HFFc6 (cell line): ENCODE measurements at regions not wholly inside any gene's neighbourhood (a gene's known extent, or its start where the extent isn't known, plus 50 kb on each side); places are given as distances from the start of the nearest gene placed in this dataset.
A peak's percentile ranks its signal among the peaks of the same experiment; 100 is the strongest.

ENCODE experiments used
- DNase-seq: peaks from one replicate; pipeline ENCODE4 v3.0.0-alpha.2; 2018
- H3K27ac Mint-ChIP-seq: 2 replicates; pipeline ENCODE4 v1.8.0; 2020; ENCODE audit warnings: mild to moderate bottlenecking, mixed read lengths
- H3K27me3 Mint-ChIP-seq: 2 replicates; pipeline ENCODE4 v1.8.0; 2021; ENCODE audit warnings: mild to moderate bottlenecking, moderate library complexity, mixed read lengths; ENCODE audit not compliant: insufficient read depth
- H3K36me3 Mint-ChIP-seq: 2 replicates; pipeline ENCODE4 v1.8.0; 2021; ENCODE audit warnings: low read depth, mixed read lengths
- H3K4me1 Mint-ChIP-seq: 2 replicates; pipeline ENCODE4 v1.8.0; 2020; ENCODE audit warnings: low read depth, mixed read lengths
- H3K4me3 Mint-ChIP-seq: 2 replicates; pipeline ENCODE4 v1.8.0; 2020; ENCODE audit warnings: mild to moderate bottlenecking, moderate library complexity, mixed read lengths
- H3K9me3 Mint-ChIP-seq: 2 replicates; pipeline ENCODE4 v1.8.0; 2020; ENCODE audit warnings: mild to moderate bottlenecking, mixed read lengths
- TF ChIP-seq, protein P1 (sequence below): fragments of 200-600 bp; sonication (generic); IDR thresholded peaks from 2 replicates; pipeline ENCODE4 v1.5.0; 2021; ENCODE audit warnings: antibody characterized with exemption, mild to moderate bottlenecking

- TF ChIP-seq, protein P1, sequence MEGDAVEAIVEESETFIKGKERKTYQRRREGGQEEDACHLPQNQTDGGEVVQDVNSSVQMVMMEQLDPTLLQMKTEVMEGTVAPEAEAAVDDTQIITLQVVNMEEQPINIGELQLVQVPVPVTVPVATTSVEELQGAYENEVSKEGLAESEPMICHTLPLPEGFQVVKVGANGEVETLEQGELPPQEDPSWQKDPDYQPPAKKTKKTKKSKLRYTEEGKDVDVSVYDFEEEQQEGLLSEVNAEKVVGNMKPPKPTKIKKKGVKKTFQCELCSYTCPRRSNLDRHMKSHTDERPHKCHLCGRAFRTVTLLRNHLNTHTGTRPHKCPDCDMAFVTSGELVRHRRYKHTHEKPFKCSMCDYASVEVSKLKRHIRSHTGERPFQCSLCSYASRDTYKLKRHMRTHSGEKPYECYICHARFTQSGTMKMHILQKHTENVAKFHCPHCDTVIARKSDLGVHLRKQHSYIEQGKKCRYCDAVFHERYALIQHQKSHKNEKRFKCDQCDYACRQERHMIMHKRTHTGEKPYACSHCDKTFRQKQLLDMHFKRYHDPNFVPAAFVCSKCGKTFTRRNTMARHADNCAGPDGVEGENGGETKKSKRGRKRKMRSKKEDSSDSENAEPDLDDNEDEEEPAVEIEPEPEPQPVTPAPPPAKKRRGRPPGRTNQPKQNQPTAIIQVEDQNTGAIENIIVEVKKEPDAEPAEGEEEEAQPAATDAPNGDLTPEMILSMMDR = no peak
- no peaks in the 10 kb centered on the region for H3K9me3 Mint-ChIP-seq
- peaks cover 18% of the 10 kb centered on the region for H3K4me1 Mint-ChIP-seq
- H3K27me3 Mint-ChIP-seq = no peaks in the 10 kb centered on the region
- H3K36me3 Mint-ChIP-seq = no peaks in the 10 kb centered on the region; the same call in 1 of the 2 replicates
- H3K27ac Mint-ChIP-seq = no peak overlapping the region
- DNase-seq = no peak
- H3K4me3 Mint-ChIP-seq = no peak overlapping the region
Observed at GRCh38 chr1:184210862-184211261, 159.3 kb downstream of the TSEN15 start.

DNA sequence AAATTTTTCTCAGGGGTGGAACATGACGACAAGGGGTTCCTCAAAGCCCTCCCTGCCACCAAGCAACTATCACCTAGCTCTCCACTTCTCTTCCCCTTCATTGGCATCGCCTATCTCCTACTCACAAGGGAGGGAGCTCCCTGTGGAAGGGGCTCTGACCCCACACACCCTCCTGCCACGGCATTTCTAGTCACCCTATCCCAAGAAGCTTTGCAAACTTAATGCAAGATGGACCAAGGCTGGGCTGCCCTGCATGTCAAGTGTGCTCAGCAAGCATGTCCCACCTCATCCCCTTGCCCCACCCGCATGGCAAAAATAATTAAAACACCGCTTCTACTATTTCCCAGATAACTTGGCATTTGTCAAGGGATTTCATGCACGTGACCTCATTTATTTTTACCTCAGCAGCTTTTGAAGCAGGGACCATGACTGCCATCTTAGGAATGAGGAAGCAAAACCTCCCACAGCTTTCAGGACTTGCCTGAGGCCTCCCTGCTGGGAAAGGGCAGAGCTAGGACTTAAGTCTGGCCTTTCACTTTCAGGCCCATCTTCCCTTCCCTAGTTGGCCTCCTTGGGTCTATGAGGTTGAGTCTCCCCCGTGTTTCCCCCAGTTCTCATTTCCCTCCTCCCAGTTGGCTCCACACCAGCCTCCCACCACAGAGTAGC is 161.3 kb downstream of the TSEN15 start:
- H3K36me3 Mint-ChIP-seq = no peaks in the 10 kb centered on the region; the same call in 1 of the 2 replicates
- DNase-seq = peak; percentile 76
- H3K27me3 Mint-ChIP-seq = no peaks in the 10 kb centered on the region
- no peaks in the 10 kb centered on the region for H3K9me3 Mint-ChIP-seq
- TF ChIP-seq, protein P1 = no peak
- peak overlapping the region; percentile 1; the same call in 1 of the 2 replicates for H3K4me3 Mint-ChIP-seq
- peak overlapping the region; percentile 95 for H3K27ac Mint-ChIP-seq
- peaks cover 24% of the 10 kb centered on the region for H3K4me1 Mint-ChIP-seq

GRCh38 chr1:184214128-184214527 is 162.6 kb downstream of the TSEN15 start:
- Mint-ChIP-seq H3K4me1 (peaks cover 36% of the 10 kb centered on the region), H3K4me3 (no peak overlapping the region), H3K9me3 (no peaks in the 10 kb centered on the region), H3K27me3 (no peaks in the 10 kb centered on the region), H3K36me3 (no peaks in the 10 kb centered on the region; the same call in 1 of the 2 replicates), H3K27ac (peak overlapping the region; percentile 7; the same call in 1 of the 2 replicates)
- TF ChIP-seq, protein P1 = no peak
- no peak for DNase-seq

DNA sequence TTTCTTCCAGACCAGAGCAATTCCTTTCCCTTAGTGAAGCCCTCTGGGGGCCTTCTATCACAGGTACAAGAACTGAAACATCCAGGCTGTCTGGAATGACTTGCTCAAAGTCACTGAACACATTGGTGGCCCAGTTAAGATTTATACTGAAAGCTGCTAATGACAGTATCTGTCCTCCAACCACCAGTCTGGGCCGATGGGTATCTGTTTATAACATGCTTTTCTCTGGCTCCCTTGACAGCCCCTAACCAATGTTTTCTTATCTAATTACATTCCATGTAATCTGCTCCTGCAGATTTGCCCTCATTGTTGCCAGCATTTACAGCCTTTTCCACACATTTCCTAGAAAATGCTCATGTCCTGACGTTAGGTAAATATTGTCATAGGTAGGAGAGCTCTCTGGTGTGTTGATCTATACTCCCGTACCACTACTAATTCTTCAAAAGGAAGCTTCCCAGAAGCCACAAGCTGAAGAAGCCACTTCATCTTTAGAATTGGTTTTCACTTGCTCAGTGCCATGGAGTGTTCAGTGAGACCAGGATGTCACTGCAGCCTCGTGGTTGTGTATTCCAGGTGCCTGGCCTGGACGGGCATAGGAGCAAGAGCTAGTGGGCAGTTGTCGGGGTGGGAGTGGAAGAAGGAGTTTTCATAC is 163.9 kb downstream of the TSEN15 start:
- H3K4me3 Mint-ChIP-seq = no peak overlapping the region
- peaks cover 36% of the 10 kb centered on the region for H3K4me1 Mint-ChIP-seq
- no peaks in the 10 kb centered on the region for H3K27me3 Mint-ChIP-seq
- H3K9me3 Mint-ChIP-seq = no peaks in the 10 kb centered on the region
- TF ChIP-seq, protein P1 = no peak
- H3K27ac Mint-ChIP-seq = no peak overlapping the region
- no peak for DNase-seq
- no peaks in the 10 kb centered on the region; the same call in 1 of the 2 replicates for H3K36me3 Mint-ChIP-seq

- TF ChIP-seq, protein P1 = no peak
- peaks cover 27% of the 10 kb centered on the region for H3K4me1 Mint-ChIP-seq
- no peak for DNase-seq
- H3K27me3 Mint-ChIP-seq = no peaks in the 10 kb centered on the region
- H3K4me3 Mint-ChIP-seq = no peak overlapping the region
- no peak overlapping the region for H3K27ac Mint-ChIP-seq
- no peaks in the 10 kb centered on the region for H3K36me3 Mint-ChIP-seq
- H3K9me3 Mint-ChIP-seq = no peaks in the 10 kb centered on the region
Observed at GRCh38 chr1:184218458-184219075, 167.0 kb downstream of the TSEN15 start.
